T-helper 9 cell (primary cell): ENCODE measurements at regions not wholly inside any gene's neighbourhood (a gene's known extent, or its start where the extent isn't known, plus 50 kb on each side); places are given as distances from the start of the nearest gene placed in this dataset.

Source experiments
- DNase-seq: peaks from one replicate; pipeline ENCODE4 v3.0.0-alpha.2; 2020

- DNase-seq = no peak
Observed at GRCh38 chr16:73289232-73289631, 241.3 kb upstream of the ZFHX3 start.

GRCh38 chr16:73288520-73288919 lies 240.6 kb upstream of the ZFHX3 start:
- no peak for DNase-seq

GRCh38 chr16:73287859-73288405 lies 240.0 kb upstream of the ZFHX3 start:
- DNase-seq = no peak

- no peak for DNase-seq
Observed at GRCh38 chr16:73286346-73287267, 238.7 kb upstream of the ZFHX3 start.

- no peak for DNase-seq
Observed at GRCh38 chr16:73285436-73286201, 237.7 kb upstream of the ZFHX3 start.

GRCh38 chr16:73280388-73280787 lies 232.5 kb upstream of the ZFHX3 start:
- no peak for DNase-seq

- no peak for DNase-seq
Observed at GRCh38 chr16:73279451-73279850, 231.5 kb upstream of the ZFHX3 start.

GRCh38 chr16:73277071-73277470 lies 229.1 kb upstream of the ZFHX3 start:
- no peak for DNase-seq

- DNase-seq = no peak
Observed at GRCh38 chr16:73275448-73275847, 227.5 kb upstream of the ZFHX3 start.

- no peak for DNase-seq
Observed at GRCh38 chr16:73275024-73275423, 227.1 kb upstream of the ZFHX3 start.

- DNase-seq = no peak
Observed at GRCh38 chr16:73274140-73274539, 226.2 kb upstream of the ZFHX3 start.

GRCh38 chr16:73268366-73268993 lies 220.6 kb upstream of the ZFHX3 start:
- no peak for DNase-seq

- DNase-seq = no peak
Observed at GRCh38 chr16:73265935-73266334, 218.0 kb upstream of the ZFHX3 start.

GRCh38 chr16:73265124-73265837 lies 217.4 kb upstream of the ZFHX3 start:
- DNase-seq = no peak

- DNase-seq = no peak
Observed at GRCh38 chr16:73262931-73263330, 215.0 kb upstream of the ZFHX3 start.

GRCh38 chr16:73255031-73255430 lies 207.1 kb upstream of the ZFHX3 start:
- no peak for DNase-seq

GRCh38 chr16:73253922-73254480 lies 206.1 kb upstream of the ZFHX3 start:
- DNase-seq = no peak

- DNase-seq = no peak
Observed at GRCh38 chr16:73252446-73252845, 204.5 kb upstream of the ZFHX3 start.

GRCh38 chr16:73251608-73252007 lies 203.7 kb upstream of the ZFHX3 start:
- no peak for DNase-seq

- DNase-seq = no peak
Observed at GRCh38 chr16:73248316-73248715, 200.4 kb upstream of the ZFHX3 start.

- no peak for DNase-seq
Observed at GRCh38 chr16:73240920-73241319, 193.0 kb upstream of the ZFHX3 start.

GRCh38 chr16:73237601-73238000 lies 189.7 kb upstream of the ZFHX3 start:
- no peak for DNase-seq
